HCT116 (cell line): ENCODE measurements at regions not wholly inside any gene's neighbourhood (a gene's known extent, or its start where the extent isn't known, plus 50 kb on each side); places are given as distances from the start of the nearest gene placed in this dataset.

ENCODE experiments used
- ATAC-seq: fragments of 200-7000 bp; cut with Tn5 transposase; 2 replicates; pipeline ENCODE4 v1.9.1; 2020; ENCODE audit warnings: mild to moderate bottlenecking, moderate library complexity
- BruUV-seq: library from RNA; stranded (reverse); fragments of 400-500 nt; replicated peaks from 2 replicates; lab custom pipeline; 2021; lab: Mats Ljungman, UMichigan
- CTCF ChIA-PET: fragments of 300-600 bp; sonication (Branson Sonifier 250); formaldehyde crosslinking; loops from one replicate; lab custom pipeline; 2021; ENCODE audit warnings: antibody characterized with exemption; lab: Charles Lee
- POLR2A ChIA-PET: fragments of 300-600, 350-600 bp; sonication (Branson Sonifier 250); formaldehyde crosslinking; loops from one replicate; lab custom pipeline; 2021; ENCODE audit warnings: antibody characterized with exemption; lab: Charles Lee
- RAD21 ChIA-PET, 2 experiments: fragments of 300-600 bp; sonication (Branson Sonifier 250); formaldehyde crosslinking; loops; one replicate each; lab custom pipeline; 2023; ENCODE audit warnings: low total read pairs in 2 of 2; ENCODE audit not compliant: uncharacterized antibody in 2 of 2, unreplicated experiment in 2 of 2, low non-redundant PET in 1 of 2; lab: Charles Lee
- DNase-seq: peaks from one replicate; pipeline ENCODE4 v3.0.0-alpha.2; 2010; ENCODE audit warnings: low read depth, low spot score
- H2AFZ ChIP-seq: fragments of 200-600 bp; shearing (Covaris generic), sonication (generic); 2 replicates; pipeline ENCODE4 v1.6.1; 2017; ENCODE audit warnings: low read depth, mixed run types, mixed read lengths, antibody characterized with exemption, low read length; ENCODE audit not compliant: poor library complexity, severe bottlenecking
- H3K27ac ChIP-seq: 2 replicates; pipeline ENCODE4 v1.5.1; 2012; ENCODE audit warnings: low read depth, low read length
- H3K27me3 ChIP-seq: fragments of 200-600 bp; sonication (generic); 2 replicates; pipeline ENCODE4 v1.6.1; 2016; ENCODE audit warnings: mixed run types, low read length, mixed read lengths; ENCODE audit not compliant: insufficient read depth
- H3K36me3 ChIP-seq, 2 experiments: fragments of 200-500 bp in 1 of 2; fragments of 200-600 bp in 1 of 2; sonication (Bioruptor generic) in 1 of 2; sonication (generic) in 1 of 2; 2 replicates each; pipeline versions ENCODE4 v1.5.1 to v1.6.1; 2014 to 2016; ENCODE audit warnings: low read length in 2 of 2, inconsistent platforms in 1 of 2, mixed read lengths in 1 of 2, mixed run types in 1 of 2; ENCODE audit not compliant: insufficient read depth in 2 of 2, control insufficient read depth in 1 of 2
- H3K4me1 ChIP-seq, 2 experiments: fragments of 200-600 bp in 1 of 2; sonication (generic) in 1 of 2; 2 replicates each; pipeline versions ENCODE4 v1.5.1 to v1.6.1; 2012 to 2017; ENCODE audit warnings: low read length in 2 of 2, inconsistent platforms in 1 of 2, mild to moderate bottlenecking in 1 of 2, mixed read lengths in 1 of 2, mixed run types in 1 of 2, moderate library complexity in 1 of 2; ENCODE audit not compliant: insufficient read depth in 2 of 2, control insufficient read depth in 1 of 2
- H3K4me2 ChIP-seq: fragments of 200-600 bp; sonication (generic); 2 replicates; pipeline ENCODE4 v1.6.1; 2017; ENCODE audit warnings: mixed run types, low read length, mixed read lengths
- H3K4me3 ChIP-seq, 2 experiments: fragments of 200-600 bp in 1 of 2; sonication (generic) in 1 of 2; replicated peaks in 1 of 2; 2 replicates each; pipeline ENCODE4 v1.5.1; 2011 to 2016; ENCODE audit warnings: low read length in 2 of 2, control low read depth in 1 of 2, low read depth in 1 of 2, mild to moderate bottlenecking in 1 of 2, mixed read lengths in 1 of 2, mixed run types in 1 of 2
- H3K79me2 ChIP-seq: fragments of 200-600 bp; sonication (generic); 2 replicates; pipeline ENCODE4 v1.6.1; 2017; ENCODE audit warnings: mild to moderate bottlenecking, mixed run types, low read length, moderate library complexity, mixed read lengths; ENCODE audit not compliant: insufficient read depth
- H3K9ac ChIP-seq: fragments of 200-600 bp; sonication (generic); 2 replicates; pipeline ENCODE4 v1.6.1; 2016; ENCODE audit warnings: low read length, mixed read lengths
- H3K9me2 ChIP-seq: fragments of 200-600 bp; sonication (generic), shearing (Covaris generic); 2 replicates; pipeline ENCODE4 v1.6.1; 2017; ENCODE audit warnings: mixed run types, mild to moderate bottlenecking, moderate library complexity; ENCODE audit not compliant: insufficient read depth
- H3K9me3 ChIP-seq, 2 experiments: fragments of 200-500 bp in 1 of 2; fragments of 200-600 bp in 1 of 2; sonication (Bioruptor generic) in 1 of 2; sonication (generic) in 1 of 2; 2 replicates each; pipeline ENCODE4 v1.6.1; 2014 to 2017; ENCODE audit warnings: low read length in 2 of 2, mixed read lengths in 2 of 2, inconsistent platforms in 1 of 2, low read depth in 1 of 2, mild to moderate bottlenecking in 1 of 2, mixed run types in 1 of 2, moderate library complexity in 1 of 2; ENCODE audit not compliant: control insufficient read depth in 1 of 2, insufficient read depth in 1 of 2
- H4K20me1 ChIP-seq: fragments of 200-600 bp; sonication (generic), shearing (Covaris generic); 2 replicates; pipeline ENCODE4 v1.6.1; 2017; ENCODE audit warnings: mixed run types, mild to moderate bottlenecking, moderate library complexity; ENCODE audit not compliant: insufficient read depth
- CBX3 ChIP-seq: IDR thresholded peaks from 2 replicates; pipeline ENCODE4 v1.6.1; 2012; ENCODE audit warnings: low read depth
- CEBPB ChIP-seq: IDR thresholded peaks from 2 replicates; pipeline ENCODE4 v1.6.1; 2012; ENCODE audit warnings: low read depth
- ELF1 ChIP-seq: IDR thresholded peaks from 2 replicates; pipeline ENCODE4 v1.6.1; 2012; ENCODE audit warnings: low read depth, borderline replicate concordance
- SIN3A ChIP-seq: IDR thresholded peaks from 2 replicates; pipeline ENCODE4 v1.6.1; 2012; ENCODE audit warnings: low read depth
- SP1 ChIP-seq: IDR thresholded peaks from 2 replicates; pipeline ENCODE4 v1.6.1; 2012; ENCODE audit warnings: low read depth
- intact Hi-C: fragments of 100-400 bp; cut with micrococcal nuclease; formaldehyde crosslinking; loops from 2 replicates; pipeline ENCODE4 v1.10.0; 2022
- TF ChIP-seq, protein P1 (sequence below): IDR thresholded peaks from 2 replicates; pipeline ENCODE4 v1.6.1; 2011; ENCODE audit warnings: mild to moderate bottlenecking, low read length, moderate library complexity; ENCODE audit not compliant: insufficient replicate concordance; ENCODE audit errors: extremely low read depth
- TF ChIP-seq, protein P2 (sequence below): IDR thresholded peaks from 2 replicates; pipeline ENCODE4 v1.6.1; 2012; ENCODE audit warnings: low read depth

DNA sequence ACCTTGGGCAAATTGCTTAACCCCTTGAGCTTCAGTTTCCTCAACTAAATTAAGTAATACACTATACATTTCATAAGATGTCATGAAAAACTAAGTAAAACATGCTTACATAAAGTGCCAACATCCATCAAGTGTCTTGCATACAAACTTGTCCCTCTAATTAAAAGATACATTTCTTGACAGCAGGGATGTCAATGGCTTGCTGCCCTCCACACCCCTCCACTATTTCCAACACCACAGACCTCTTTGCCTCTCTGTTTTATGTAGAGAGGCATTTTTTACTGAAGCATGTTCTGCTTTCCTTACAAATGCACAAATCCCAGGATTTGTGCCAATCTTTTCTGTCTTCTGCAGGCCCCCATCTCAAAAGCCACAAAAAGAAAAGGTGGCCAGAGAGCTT, 89.0 kb upstream of the HOXC13 start:
- no TSS peak for BruUV-seq
- RAD21 ChIA-PET = no interaction called here
- Histone ChIP-seq H3K4me2 (no peak overlapping the region), H2AFZ (no peak overlapping the region), H4K20me1 (no peaks in the 10 kb centered on the region), H3K4me1 (peaks cover 11 to 14% of the 10 kb centered on the region in 2 experiments), H3K36me3 (no peaks in the 10 kb centered on the region), H3K9me2 (no peaks in the 10 kb centered on the region), H3K27me3 (no peaks in the 10 kb centered on the region), H3K9ac (no peak overlapping the region), H3K79me2 (no peaks in the 10 kb centered on the region), H3K9me3 (no peaks in the 10 kb centered on the region), H3K27ac (no peak overlapping the region), H3K4me3 (no peak overlapping the region)
- TF ChIP-seq SIN3A (no peak), ELF1 (no peak), CBX3 (no peak), CEBPB (no peak), SP1 (no peak)
- POLR2A ChIA-PET = no interaction called here
- DNase-seq = no peak
- CTCF ChIA-PET = no interaction called here
- no peak for ATAC-seq
- intact Hi-C loops = no loop called here

DNA sequence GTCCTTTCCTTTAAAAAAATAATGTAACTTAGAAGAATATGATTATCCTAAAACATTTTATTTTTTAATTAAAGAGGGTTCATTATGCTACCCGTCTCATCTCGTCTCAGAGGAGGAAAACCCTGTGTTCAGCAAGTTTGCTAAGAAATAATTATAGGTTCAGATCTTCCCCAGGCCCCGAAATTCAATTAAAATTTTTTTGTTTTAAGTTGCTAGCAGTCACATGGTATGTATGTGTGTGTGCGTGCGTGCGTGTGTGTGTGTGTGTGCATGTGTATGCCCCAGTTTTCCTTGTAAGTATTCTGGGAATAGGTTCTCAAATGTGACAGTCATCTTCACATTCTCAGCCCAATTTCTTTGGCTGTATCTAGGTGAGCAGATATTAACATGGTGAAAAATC, 86.6 kb upstream of the HOXC13 start:
- no peaks in the 10 kb centered on the region for H4K20me1 ChIP-seq
- no peak for ATAC-seq
- BruUV-seq = no TSS peak
- no peak overlapping the region for H3K4me2 ChIP-seq
- H3K4me1 ChIP-seq = no peaks in the 10 kb centered on the region
- intact Hi-C loops = no loop called here
- ChIA-PET RAD21 (no interaction called here), POLR2A (no interaction called here), CTCF (no interaction called here)
- H3K79me2 ChIP-seq = no peaks in the 10 kb centered on the region
- no peaks in the 10 kb centered on the region for H3K27me3 ChIP-seq
- no peak overlapping the region for H3K27ac ChIP-seq
- H2AFZ ChIP-seq = no peak overlapping the region
- no peak overlapping the region for H3K4me3 ChIP-seq
- no peaks in the 10 kb centered on the region for H3K36me3 ChIP-seq
- no peaks in the 10 kb centered on the region for H3K9me2 ChIP-seq
- H3K9ac ChIP-seq = no peak overlapping the region
- TF ChIP-seq, protein P1, sequence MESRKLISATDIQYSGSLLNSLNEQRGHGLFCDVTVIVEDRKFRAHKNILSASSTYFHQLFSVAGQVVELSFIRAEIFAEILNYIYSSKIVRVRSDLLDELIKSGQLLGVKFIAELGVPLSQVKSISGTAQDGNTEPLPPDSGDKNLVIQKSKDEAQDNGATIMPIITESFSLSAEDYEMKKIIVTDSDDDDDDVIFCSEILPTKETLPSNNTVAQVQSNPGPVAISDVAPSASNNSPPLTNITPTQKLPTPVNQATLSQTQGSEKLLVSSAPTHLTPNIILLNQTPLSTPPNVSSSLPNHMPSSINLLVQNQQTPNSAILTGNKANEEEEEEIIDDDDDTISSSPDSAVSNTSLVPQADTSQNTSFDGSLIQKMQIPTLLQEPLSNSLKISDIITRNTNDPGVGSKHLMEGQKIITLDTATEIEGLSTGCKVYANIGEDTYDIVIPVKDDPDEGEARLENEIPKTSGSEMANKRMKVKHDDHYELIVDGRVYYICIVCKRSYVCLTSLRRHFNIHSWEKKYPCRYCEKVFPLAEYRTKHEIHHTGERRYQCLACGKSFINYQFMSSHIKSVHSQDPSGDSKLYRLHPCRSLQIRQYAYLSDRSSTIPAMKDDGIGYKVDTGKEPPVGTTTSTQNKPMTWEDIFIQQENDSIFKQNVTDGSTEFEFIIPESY = no peak
- TF ChIP-seq, protein P2, sequence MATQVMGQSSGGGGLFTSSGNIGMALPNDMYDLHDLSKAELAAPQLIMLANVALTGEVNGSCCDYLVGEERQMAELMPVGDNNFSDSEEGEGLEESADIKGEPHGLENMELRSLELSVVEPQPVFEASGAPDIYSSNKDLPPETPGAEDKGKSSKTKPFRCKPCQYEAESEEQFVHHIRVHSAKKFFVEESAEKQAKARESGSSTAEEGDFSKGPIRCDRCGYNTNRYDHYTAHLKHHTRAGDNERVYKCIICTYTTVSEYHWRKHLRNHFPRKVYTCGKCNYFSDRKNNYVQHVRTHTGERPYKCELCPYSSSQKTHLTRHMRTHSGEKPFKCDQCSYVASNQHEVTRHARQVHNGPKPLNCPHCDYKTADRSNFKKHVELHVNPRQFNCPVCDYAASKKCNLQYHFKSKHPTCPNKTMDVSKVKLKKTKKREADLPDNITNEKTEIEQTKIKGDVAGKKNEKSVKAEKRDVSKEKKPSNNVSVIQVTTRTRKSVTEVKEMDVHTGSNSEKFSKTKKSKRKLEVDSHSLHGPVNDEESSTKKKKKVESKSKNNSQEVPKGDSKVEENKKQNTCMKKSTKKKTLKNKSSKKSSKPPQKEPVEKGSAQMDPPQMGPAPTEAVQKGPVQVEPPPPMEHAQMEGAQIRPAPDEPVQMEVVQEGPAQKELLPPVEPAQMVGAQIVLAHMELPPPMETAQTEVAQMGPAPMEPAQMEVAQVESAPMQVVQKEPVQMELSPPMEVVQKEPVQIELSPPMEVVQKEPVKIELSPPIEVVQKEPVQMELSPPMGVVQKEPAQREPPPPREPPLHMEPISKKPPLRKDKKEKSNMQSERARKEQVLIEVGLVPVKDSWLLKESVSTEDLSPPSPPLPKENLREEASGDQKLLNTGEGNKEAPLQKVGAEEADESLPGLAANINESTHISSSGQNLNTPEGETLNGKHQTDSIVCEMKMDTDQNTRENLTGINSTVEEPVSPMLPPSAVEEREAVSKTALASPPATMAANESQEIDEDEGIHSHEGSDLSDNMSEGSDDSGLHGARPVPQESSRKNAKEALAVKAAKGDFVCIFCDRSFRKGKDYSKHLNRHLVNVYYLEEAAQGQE = no peak
- no peaks in the 10 kb centered on the region for H3K9me3 ChIP-seq
- no peak for DNase-seq
